HG03064 (cell line): ENCODE measurements at regions not wholly inside any gene's neighbourhood (a gene's known extent, or its start where the extent isn't known, plus 50 kb on each side); places are given as distances from the start of the nearest gene placed in this dataset.
A peak's percentile ranks its signal among the peaks of the same experiment; 100 is the strongest.

ENCODE experiments used
- ATAC-seq: cut with Tn5 transposase; IDR thresholded peaks from one replicate; pipeline ENCODE4 v1.9.1; 2021; ENCODE audit warnings: low read depth; ENCODE audit not compliant: unreplicated experiment

GRCh38 chr17:72402727-72403210 is 281.9 kb downstream of the SOX9 start:
- ATAC-seq = no peak

DNA sequence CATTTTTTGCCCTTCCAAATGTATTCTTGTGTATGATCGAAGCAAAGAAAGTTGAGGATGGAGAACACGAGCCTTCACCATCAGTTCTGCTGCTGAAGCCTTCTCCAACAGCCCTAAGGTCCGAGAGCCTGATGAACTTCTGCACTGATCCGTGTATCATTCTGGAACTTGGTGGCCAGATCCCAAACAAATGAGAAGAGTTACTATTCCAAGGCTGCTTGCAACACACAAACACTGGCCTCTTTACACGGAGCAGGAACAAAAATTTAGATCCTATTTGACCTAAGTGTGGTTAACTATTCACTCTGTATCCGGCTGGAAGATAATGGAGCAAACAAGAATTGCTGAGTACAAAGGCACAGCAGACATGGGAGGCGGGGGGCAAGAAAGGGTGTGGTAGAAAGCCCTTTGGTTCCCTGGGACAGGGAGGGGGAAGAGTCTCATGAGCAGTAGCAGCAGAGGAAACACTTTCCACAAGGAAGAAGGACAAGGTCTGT is 282.9 kb downstream of the SOX9 start:
- ATAC-seq = no peak

GRCh38 chr17:72404872-72405271 is 284.1 kb downstream of the SOX9 start:
- ATAC-seq = no peak

DNA sequence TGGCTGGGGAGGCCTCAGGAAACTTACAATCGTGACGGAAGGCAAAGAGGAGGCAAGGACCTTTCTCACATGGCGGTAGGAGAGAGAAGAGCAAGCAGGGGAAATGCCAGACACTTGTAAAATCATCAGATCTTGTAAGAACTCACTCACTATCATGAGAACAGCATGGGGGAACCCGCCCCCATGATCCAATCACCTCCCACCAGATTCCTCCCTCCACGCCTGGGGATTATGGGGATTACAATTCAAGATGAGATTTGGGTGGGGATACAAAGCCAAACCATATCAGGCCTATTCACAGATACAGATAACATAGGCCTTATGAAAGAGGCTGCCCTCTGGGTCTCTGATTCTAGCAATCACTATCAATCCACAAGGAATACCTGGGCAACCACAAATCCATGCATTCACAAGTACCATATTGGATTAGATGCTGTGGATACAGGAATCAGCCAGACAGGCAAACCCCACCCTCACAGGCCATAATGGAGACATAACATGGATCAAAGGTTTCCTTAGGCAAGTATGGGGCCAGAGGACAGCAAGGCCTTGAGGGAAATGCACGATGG is 284.9 kb downstream of the SOX9 start:
- no peak for ATAC-seq

GRCh38 chr17:72406498-72406897 is 285.7 kb downstream of the SOX9 start:
- no peak for ATAC-seq

DNA sequence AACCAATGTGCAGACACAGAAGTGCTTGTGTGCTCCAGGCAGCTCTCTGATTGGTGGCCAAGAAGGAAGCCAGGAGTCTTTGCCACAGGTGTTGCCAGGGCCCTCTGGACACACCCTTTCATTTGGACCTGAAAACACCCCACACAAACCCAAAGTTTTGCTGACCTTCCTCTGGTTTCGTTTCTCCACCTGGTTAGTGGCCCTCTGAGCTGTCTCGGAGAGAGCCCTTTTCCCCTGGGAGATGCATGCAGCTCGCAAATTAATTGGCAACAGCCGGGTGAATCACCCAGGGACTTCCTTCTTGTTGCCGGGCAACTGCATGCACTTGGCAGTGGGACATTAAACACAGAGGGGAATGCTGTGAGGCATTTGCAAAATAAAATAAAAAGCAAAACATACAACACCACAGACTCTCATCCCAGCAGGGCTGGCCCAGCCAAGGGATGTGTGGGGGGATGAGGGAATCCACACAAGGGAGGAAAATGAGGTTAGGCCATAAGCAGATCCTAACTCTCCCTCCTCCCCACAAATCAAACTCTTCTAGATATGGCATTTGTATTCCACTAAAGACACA is 286.6 kb downstream of the SOX9 start:
- ATAC-seq = peak; percentile 82

DNA sequence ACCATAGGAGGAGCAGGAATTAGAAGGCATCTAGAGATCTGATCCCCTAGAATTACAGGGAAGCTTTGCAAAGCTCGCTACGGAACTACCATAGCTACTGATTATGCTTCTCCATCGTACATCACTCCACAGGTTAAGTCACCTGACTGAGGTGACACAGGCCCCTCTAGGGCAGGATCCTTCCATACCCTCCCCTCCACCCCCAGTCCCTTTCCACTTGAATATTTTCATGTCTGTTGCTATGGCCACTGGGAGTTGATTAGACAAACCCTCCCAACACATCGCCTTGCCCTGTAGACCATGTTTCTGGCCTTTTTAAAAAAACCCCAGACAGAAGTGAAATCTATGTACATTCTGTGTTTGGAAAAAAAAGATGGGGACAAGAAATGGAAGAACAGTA is 287.1 kb downstream of the SOX9 start:
- no peak for ATAC-seq

DNA sequence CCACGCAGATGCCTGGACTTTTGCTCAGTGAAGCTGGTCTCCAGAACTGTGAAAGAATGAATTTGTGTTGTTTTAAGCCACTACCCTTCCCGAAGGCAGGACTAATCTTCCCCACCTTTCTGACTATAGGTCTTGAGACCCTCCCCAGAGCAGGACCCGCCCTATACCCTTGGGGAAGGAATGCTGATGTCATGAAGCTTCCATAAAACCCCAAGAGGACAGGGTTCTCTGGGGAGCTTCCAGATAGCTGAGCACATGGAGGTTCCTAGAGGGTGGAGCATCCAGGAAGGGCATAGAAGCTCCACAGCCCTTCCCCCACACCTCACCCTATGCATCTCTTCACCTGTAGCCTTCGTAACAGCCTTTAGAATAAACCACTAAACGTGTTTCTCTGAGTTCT is 287.8 kb downstream of the SOX9 start:
- no peak for ATAC-seq

GRCh38 chr17:72409405-72410002 is 288.7 kb downstream of the SOX9 start:
- ATAC-seq = no peak

- ATAC-seq = no peak
These were observed 290.3 kb downstream of the SOX9 start for GRCh38 chr17:72411124-72411563.

DNA sequence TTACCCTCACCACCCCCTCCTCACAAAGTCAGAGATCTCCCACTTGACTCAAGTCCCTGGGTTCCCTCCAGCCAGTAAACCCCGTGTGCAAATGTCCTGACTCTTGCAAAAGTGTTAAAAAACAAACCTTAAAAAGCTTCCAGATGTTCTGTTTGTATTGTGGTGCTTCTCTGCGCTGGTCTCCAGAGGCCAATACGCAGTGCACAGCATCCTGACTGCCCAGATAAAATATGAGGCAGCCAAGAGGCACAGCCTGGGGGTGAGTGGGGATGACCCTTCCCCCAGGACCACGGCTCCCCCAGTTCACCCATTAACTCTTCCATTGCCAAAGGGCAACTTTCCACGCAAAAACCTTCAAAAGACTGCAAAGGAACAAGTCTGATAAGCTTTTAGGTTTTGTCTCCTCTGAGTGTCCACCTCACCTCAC is 291.8 kb downstream of the SOX9 start:
- no peak for ATAC-seq

DNA sequence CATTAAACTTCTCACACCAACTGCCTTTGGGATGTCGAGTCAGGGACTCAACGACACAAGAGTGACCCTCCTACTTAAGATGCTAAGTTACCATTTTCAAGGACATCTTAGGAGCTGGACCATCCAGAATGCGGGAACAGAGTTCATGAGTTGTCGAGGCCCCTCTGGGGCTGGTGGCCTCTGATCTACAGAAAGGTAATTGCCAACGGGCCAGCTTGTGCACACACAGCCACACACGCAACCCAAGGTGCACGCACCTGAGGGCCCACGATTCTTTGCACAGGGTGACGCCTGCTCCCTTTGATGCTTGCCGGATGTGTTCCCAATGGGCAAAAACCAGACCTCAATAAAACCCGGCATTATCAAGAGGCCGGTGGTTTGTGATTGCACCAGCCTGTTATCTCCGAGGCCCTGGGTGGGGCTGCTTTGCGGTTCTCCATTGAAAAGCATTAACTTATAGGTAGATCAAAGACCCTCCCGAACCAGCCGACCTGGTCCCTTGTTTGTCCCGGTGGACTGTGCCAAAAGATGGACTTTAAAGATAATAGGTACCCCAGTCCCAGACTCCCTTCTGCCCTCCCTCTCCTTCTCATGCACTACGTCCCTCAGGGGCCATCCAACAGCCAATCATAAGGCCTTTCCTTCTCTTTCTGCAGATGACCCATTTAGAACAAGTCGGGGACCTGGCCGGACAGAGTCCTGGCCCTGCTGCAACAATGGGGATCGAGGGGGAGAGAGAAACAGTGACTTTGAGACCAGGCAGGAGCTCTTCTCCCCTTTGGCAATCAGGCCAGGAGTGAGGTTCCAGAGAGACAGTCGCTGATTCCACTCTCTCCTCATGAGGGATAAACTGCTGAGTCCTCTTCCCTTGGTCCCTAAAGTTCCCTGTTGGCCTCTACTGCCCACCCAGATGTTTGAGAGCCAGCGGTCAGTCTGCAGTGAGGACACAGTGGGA is 292.5 kb downstream of the SOX9 start:
- ATAC-seq = no peak

GRCh38 chr17:72414032-72414396 is 293.2 kb downstream of the SOX9 start:
- ATAC-seq = no peak

GRCh38 chr17:72414967-72415853 is 294.4 kb downstream of the SOX9 start:
- ATAC-seq = no peak

GRCh38 chr17:72416054-72416675 is 295.3 kb downstream of the SOX9 start:
- no peak for ATAC-seq

GRCh38 chr17:72416905-72417304 is 296.1 kb downstream of the SOX9 start:
- ATAC-seq = no peak

DNA sequence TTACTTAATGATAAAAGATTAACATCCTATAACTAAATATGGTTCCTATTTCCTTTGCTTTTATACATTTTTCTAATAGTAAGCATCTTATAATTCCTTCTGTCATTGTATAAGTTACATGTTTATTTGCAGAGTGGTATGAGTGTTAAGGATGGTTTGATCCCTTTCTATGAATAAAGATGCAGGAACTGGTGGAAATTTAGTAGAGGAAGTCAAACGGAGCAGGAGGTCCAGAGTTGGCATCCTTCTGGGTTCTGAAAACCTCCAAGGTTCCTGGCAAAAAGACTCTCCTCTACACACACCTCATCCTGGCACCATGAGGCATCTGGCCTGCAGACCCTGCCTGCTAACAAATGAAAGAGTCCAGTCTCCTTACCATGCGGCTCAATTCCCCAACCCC is 296.8 kb downstream of the SOX9 start:
- ATAC-seq = no peak

- peak; percentile 42 for ATAC-seq
These were observed 299.3 kb downstream of the SOX9 start for GRCh38 chr17:72419866-72420774.

- ATAC-seq = no peak
These were observed 299.9 kb downstream of the SOX9 start for GRCh38 chr17:72420775-72421127.
